Sigmoid colon (tissue), 4 donors: ENCODE measurements at regions not wholly inside any gene's neighbourhood (a gene's known extent, or its start where the extent isn't known, plus 50 kb on each side); places are given as distances from the start of the nearest gene placed in this dataset.

Experiments
- EP300 ChIP-seq, 4 donors: sonication (generic); formaldehyde crosslinking; IDR thresholded peaks; one replicate each; pipeline ENCODE4 v1.6.1; 2017; ENCODE audit warnings: antibody characterized with exemption in 4 of 4
- POLR2A ChIP-seq, 2 donors: fragments of 450-650 bp; IDR thresholded peaks; one replicate each; pipeline ENCODE4 v1.6.1; 2016; ENCODE audit warnings: antibody characterized with exemption in 2 of 2, mild to moderate bottlenecking in 2 of 2, moderate library complexity in 2 of 2
- POLR2AphosphoS5 ChIP-seq, 4 donors: sonication (generic); formaldehyde crosslinking; IDR thresholded peaks; one replicate each; pipeline ENCODE4 v1.6.1; 2017; ENCODE audit warnings: antibody characterized with exemption in 4 of 4
- TF ChIP-seq, protein P1 (sequence below), 4 experiments: fragments of 450-650 bp in 3 of 4; fragments of 200-600 bp in 1 of 4; IDR thresholded peaks; one replicate each; pipeline ENCODE4 v1.5.1; 2016 to 2019; ENCODE audit warnings: antibody characterized with exemption in 4 of 4, mild to moderate bottlenecking in 3 of 4, moderate library complexity in 2 of 4

DNA sequence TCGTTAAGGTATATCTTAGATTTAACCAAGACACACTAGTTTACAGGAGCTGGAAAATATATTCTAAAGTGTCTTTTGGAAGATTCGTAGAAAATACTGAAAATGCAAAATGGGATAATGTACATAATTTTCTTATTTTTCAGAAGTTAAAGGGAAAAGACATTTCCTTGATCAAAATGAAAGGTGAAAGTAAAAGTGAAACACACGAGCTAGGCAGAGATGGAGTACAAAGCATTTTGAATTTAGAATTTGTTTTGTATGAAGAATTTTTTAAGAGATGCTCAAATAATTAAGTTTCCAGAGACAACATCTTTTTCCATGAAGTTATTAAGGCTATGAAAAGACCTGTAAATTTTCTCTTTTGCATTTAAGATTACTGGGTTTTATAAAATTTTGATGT, 2192.6 kb upstream of the AGA start:
- TF ChIP-seq, protein P1, sequence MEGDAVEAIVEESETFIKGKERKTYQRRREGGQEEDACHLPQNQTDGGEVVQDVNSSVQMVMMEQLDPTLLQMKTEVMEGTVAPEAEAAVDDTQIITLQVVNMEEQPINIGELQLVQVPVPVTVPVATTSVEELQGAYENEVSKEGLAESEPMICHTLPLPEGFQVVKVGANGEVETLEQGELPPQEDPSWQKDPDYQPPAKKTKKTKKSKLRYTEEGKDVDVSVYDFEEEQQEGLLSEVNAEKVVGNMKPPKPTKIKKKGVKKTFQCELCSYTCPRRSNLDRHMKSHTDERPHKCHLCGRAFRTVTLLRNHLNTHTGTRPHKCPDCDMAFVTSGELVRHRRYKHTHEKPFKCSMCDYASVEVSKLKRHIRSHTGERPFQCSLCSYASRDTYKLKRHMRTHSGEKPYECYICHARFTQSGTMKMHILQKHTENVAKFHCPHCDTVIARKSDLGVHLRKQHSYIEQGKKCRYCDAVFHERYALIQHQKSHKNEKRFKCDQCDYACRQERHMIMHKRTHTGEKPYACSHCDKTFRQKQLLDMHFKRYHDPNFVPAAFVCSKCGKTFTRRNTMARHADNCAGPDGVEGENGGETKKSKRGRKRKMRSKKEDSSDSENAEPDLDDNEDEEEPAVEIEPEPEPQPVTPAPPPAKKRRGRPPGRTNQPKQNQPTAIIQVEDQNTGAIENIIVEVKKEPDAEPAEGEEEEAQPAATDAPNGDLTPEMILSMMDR (IDR thresholded peaks at IDR 0.05): no peak
- TF ChIP-seq POLR2A (IDR thresholded peaks at IDR 0.05) (no peak), POLR2AphosphoS5 (IDR thresholded peaks at IDR 0.05) (no peak), EP300 (IDR thresholded peaks at IDR 0.05) (no peak)
